ENCODE measurements at regions not wholly inside any gene's neighbourhood (a gene's known extent, or its start where the extent isn't known, plus 50 kb on each side); places are given as distances from the start of the nearest gene placed in this dataset.
A peak's percentile ranks its signal among the peaks of the same experiment; 100 is the strongest.

DNA sequence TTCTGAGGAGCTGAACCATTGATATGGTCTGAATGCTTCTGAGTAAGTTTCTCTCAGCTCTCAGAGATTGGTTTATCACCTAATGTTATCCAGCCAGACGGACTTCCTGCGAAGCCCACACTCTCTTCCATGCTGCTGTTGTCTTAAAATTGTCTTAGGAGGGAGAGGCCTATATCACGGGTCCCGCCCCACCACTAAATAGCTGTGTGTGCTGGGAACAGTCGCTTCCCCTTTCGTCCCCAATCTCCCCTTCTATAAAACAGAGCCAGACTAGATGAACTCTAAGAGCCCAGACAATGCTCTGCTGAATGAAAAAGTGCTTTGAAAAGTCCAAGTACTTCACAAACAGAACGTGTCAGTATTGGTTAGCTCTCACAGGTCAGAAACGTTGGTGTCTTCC is 81.4 kb upstream of the AKIP1 start:
- TF ChIP-seq, protein P1, sequence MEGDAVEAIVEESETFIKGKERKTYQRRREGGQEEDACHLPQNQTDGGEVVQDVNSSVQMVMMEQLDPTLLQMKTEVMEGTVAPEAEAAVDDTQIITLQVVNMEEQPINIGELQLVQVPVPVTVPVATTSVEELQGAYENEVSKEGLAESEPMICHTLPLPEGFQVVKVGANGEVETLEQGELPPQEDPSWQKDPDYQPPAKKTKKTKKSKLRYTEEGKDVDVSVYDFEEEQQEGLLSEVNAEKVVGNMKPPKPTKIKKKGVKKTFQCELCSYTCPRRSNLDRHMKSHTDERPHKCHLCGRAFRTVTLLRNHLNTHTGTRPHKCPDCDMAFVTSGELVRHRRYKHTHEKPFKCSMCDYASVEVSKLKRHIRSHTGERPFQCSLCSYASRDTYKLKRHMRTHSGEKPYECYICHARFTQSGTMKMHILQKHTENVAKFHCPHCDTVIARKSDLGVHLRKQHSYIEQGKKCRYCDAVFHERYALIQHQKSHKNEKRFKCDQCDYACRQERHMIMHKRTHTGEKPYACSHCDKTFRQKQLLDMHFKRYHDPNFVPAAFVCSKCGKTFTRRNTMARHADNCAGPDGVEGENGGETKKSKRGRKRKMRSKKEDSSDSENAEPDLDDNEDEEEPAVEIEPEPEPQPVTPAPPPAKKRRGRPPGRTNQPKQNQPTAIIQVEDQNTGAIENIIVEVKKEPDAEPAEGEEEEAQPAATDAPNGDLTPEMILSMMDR (IDR thresholded peaks at IDR 0.05) = no peak
- TF ChIP-seq POLR2A (IDR thresholded peaks at IDR 0.05) = no peak
- no peaks in the 10 kb centered on the region for H3K9me3 ChIP-seq
- intact Hi-C loops (cut with DNase I) = no loop called here
- no peaks in the 10 kb centered on the region for H3K36me3 ChIP-seq
- DNase-seq = no peak
- 88 to 91% methylated on average over 8 of the region's 8 CpGs for WGBS, 2 donors
- H3K4me1 ChIP-seq = peaks cover 17 to 43% (median 34%) of the 10 kb centered on the region in 3 donors
- no peaks in the 10 kb centered on the region for H3K27me3 ChIP-seq
- H3K27ac ChIP-seq = no peak overlapping the region
- no peak overlapping the region for H3K4me3 ChIP-seq

DNA sequence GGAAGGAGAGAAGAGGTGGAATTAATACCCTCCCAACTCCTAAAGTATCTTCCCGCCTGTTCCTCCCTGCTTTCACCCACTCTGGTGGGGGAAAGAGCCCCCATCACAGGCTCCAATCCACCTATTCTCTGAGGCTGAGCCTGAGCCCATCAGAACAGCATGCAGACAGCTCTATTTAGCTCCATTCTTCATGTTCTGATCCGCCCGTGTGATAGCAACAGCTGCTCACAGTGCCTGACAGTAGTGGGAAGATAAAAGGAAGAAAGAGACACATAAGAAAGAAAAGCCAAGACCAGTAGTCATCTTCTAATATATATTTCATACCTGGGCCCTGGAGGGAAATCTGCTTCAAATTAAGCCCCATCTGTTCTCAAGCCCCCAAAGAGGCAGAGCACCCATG is 80.3 kb upstream of the AKIP1 start:
- H3K4me3 ChIP-seq = no peak overlapping the region
- intact Hi-C loops (cut with DNase I) = no loop called here
- peak overlapping the region in 2 of 4 donors; percentile 2 to 14 for H3K27ac ChIP-seq
- H3K4me1 ChIP-seq = peaks cover 17 to 43% (median 34%) of the 10 kb centered on the region in 3 donors
- no peaks in the 10 kb centered on the region for H3K27me3 ChIP-seq
- no peak for TF ChIP-seq POLR2A (IDR thresholded peaks at IDR 0.05)
- TF ChIP-seq, protein P1 (IDR thresholded peaks at IDR 0.05) = no peak
- no peaks in the 10 kb centered on the region for H3K36me3 ChIP-seq
- DNase-seq = no peak
- WGBS, 2 donors = 63 to 68% methylated on average over 3 of the region's 3 CpGs
- H3K9me3 ChIP-seq = no peaks in the 10 kb centered on the region

DNA sequence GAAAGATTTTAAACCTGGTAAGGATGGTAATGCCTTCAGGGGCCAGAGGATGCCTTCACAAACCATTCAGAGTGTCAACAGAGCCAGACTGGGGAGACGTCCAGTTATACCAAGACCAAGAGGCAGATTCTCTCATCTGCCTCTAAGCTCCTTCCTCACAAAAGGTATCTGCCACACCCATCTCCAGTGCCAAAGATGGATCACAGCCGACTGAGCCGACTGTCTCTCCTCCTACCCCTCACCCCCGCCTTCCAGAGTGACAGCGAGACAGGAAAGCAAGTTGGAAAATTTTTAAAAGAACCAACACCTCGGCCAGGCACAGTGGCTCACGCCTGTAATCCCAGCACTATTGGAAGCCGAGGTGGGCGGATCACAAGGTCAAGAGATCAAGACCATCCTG is 79.1 kb upstream of the AKIP1 start:
- WGBS, 2 donors = 43 to 48% methylated on average over 7 to 9 of the region's 9 CpGs

DNA sequence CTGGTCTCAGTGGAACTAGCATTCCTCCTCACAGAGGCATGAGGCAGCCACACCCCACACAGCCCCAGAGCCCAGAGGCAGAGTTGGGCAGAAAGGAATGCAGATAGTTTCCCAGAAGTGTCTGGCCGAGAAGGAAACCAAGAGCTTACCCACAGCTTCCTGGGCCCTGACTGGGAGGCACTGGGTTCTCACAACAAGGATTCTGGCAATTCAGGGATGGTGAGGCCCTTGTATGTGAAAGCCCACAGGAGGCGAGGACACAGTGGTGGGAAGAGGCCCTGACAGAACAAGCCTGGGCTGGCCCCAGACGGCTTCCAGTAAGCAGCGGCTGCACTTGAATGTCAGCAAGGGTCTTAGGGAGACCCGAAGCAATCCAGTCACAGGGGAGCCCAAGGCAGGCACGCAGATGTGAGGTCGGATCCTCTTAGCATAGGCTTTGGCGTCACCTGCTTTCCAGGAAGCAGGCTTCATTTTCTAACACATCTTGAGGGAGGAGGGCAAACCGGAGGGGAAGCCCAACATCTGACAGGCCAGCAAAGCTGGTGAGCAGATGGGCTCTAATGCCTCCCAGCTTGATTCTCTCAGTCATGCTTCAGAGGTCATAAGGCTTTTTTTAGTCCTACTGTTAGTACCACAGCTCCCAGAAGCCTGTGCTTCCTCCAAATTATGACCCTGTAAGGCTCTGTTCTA is 78.3 kb upstream of the AKIP1 start:
- no peak for DNase-seq
- no peak overlapping the region for H3K4me3 ChIP-seq
- no peaks in the 10 kb centered on the region for H3K27me3 ChIP-seq
- no peaks in the 10 kb centered on the region for H3K9me3 ChIP-seq
- intact Hi-C loops (cut with DNase I) = no loop called here
- H3K4me1 ChIP-seq = peaks cover 17 to 30% (median 28%) of the 10 kb centered on the region in 3 donors
- TF ChIP-seq, protein P1 (IDR thresholded peaks at IDR 0.05) = no peak
- TF ChIP-seq POLR2A (IDR thresholded peaks at IDR 0.05) = no peak
- no peaks in the 10 kb centered on the region for H3K36me3 ChIP-seq
- 35% methylated on average over 2 to 7 of the region's 9 CpGs for WGBS, 2 donors
- peak overlapping the region; percentile 69 to 84 (median 77) for H3K27ac ChIP-seq

More for the DNA sequence above, 79.1 kb upstream of the AKIP1 start:
- H3K27ac ChIP-seq = peak overlapping the region; percentile 54 to 84 (median 70)
- H3K9me3 ChIP-seq = no peaks in the 10 kb centered on the region
- intact Hi-C loops (cut with DNase I) = no loop called here
- TF ChIP-seq POLR2A (IDR thresholded peaks at IDR 0.05) = no peak
- TF ChIP-seq, protein P1 (IDR thresholded peaks at IDR 0.05) = no peak
- no peaks in the 10 kb centered on the region for H3K36me3 ChIP-seq
- H3K27me3 ChIP-seq = no peaks in the 10 kb centered on the region
- no peak overlapping the region for H3K4me3 ChIP-seq
- peaks cover 17 to 35% (median 30%) of the 10 kb centered on the region in 3 donors for H3K4me1 ChIP-seq
- DNase-seq = no peak

DNA sequence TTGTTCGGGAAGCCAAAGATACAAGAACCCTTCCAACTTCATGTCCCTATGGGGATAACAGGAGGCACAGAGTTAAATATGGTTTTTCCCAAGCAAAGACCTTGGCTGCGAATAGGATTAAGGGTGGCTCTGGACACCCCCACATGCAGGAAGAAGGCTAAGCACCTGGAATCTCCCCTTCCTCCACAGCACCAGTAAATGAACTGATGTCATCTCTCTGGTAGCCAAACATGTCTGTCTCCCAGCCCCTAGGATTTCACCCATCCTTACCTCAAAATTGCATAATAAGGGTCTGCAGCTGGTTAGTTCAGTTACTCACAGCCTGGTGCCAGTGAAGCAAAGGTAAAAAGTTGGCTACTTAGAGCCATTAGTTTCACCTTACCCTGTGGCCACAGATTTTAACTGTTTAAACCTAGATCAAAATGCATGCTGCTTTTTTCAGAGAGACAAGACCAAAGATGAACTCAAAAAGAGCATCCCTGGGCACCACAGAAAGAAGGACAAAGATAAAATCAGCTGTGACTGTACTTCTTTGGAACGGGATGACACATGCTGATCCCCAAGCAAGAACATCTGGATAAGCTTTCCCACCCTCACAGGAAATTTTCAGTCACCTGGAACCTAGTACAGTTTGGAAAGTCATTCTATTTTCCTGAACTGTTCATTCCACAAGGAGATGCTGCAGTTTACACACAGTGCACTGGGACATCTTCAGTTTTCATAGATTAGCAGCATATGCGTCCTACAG is 77.2 kb upstream of the AKIP1 start:
- Histone ChIP-seq H3K4me3 (no peak overlapping the region), H3K36me3 (no peaks in the 10 kb centered on the region), H3K27ac (peak overlapping the region in 3 of 4 donors; percentile 32 to 84 (median 69)), H3K4me1 (peaks cover 17 to 39% (median 35%) of the 10 kb centered on the region in 3 donors), H3K9me3 (no peaks in the 10 kb centered on the region), H3K27me3 (no peaks in the 10 kb centered on the region)
- intact Hi-C loops (cut with DNase I) = no loop called here
- DNase-seq = no peak
- 42 to 54% methylated on average over 4 of the region's 4 CpGs for WGBS, 2 donors
- TF ChIP-seq, protein P1 (IDR thresholded peaks at IDR 0.05) = no peak
- TF ChIP-seq POLR2A (IDR thresholded peaks at IDR 0.05) = no peak
